ENCODE measurements at regions not wholly inside any gene's neighbourhood (a gene's known extent, or its start where the extent isn't known, plus 50 kb on each side); places are given as distances from the start of the nearest gene placed in this dataset.

DNA sequence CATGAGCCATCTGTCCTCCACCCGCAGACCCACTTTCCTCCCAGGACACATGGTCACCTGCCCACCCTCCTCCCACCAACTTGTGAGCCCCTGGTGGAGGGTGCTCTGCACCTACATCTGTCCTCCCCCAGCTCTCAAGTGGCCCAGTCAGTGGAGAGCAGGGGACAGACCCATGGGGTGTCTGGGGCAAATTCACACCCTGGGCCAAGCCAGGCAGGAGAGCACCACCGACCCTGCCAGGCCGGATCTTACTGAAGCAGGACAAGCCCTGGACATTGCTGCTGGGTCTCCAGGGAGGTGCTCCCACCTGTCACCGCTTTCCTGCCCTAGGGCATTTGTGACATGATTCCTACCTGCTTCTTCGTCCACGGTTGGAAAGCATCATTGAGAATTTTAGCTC lies 221.6 kb downstream of the TUBA3C start:
- TF ChIP-seq CTCF (IDR thresholded peaks at IDR 0.05) (no peak), POLR2AphosphoS5 (IDR thresholded peaks at IDR 0.05; ENCODE audit: low read depth, low read length) (no peak), SIN3A (IDR thresholded peaks at IDR 0.05; ENCODE audit: borderline replicate concordance, insufficient read depth, low read depth, low read length) (no peak), REST (IDR thresholded peaks at IDR 0.05; ENCODE audit: insufficient read depth in 1 of 2, low read depth in 2 of 2, low read length in 1 of 2) (no peak), TCF7L2 (IDR thresholded peaks at IDR 0.05; ENCODE audit: low read depth, low read length) (no peak)
